ENCODE measurements at regions not wholly inside any gene's neighbourhood (a gene's known extent, or its start where the extent isn't known, plus 50 kb on each side); places are given as distances from the start of the nearest gene placed in this dataset.

- Histone ChIP-seq H3K4me3 (no peak overlapping the region), H3K9ac (no peak overlapping the region), H3K9me3 (replicated peaks in 1 of 11) (peaks cover 0 to 8% (median 4%) of the 10 kb centered on the region in 11 experiments; a peak in 7 of 22 replicates), H4K20me1 (no peaks in the 10 kb centered on the region), H3K27ac (no peak overlapping the region), H3K4me2 (peak overlapping the region; percentile 44 to 79 (median 69)), H3K27me3 (no peaks in the 10 kb centered on the region), H3K36me3 (no peaks in the 10 kb centered on the region), H3K4me1 (peaks cover 15 to 33% (median 20%) of the 10 kb centered on the region in 10 experiments)
- TF ChIP-seq Cebpa-rat (IDR thresholded peaks at IDR 0.05): no peak
These were observed 115.9 kb downstream of the RHOU start for GRCh38 chr1:228851193-228851592.

GRCh38 chr1:228851618-228852017 is 116.3 kb downstream of the RHOU start:
- no peak for TF ChIP-seq Cebpa-rat (IDR thresholded peaks at IDR 0.05)
- Histone ChIP-seq H4K20me1 (no peaks in the 10 kb centered on the region), H3K4me1 (peaks cover 15 to 33% (median 20%) of the 10 kb centered on the region in 10 experiments), H3K27ac (no peak overlapping the region), H3K9me3 (replicated peaks in 1 of 11) (peaks cover 0 to 8% (median 4%) of the 10 kb centered on the region in 11 experiments; a peak in 7 of 22 replicates), H3K27me3 (no peaks in the 10 kb centered on the region), H3K36me3 (no peaks in the 10 kb centered on the region), H3K4me3 (no peak overlapping the region), H3K4me2 (peak overlapping the region; percentile 44 to 79 (median 69)), H3K9ac (no peak overlapping the region)

- Histone ChIP-seq H3K27ac (no peak overlapping the region), H3K4me3 (no peak overlapping the region), H3K9me3 (replicated peaks in 1 of 11) (peaks cover 0 to 8% (median 4%) of the 10 kb centered on the region in 11 experiments; a peak in 7 of 22 replicates), H3K27me3 (no peaks in the 10 kb centered on the region), H3K36me3 (no peaks in the 10 kb centered on the region), H4K20me1 (no peaks in the 10 kb centered on the region), H3K9ac (no peak overlapping the region), H3K4me1 (peaks cover 15 to 33% (median 20%) of the 10 kb centered on the region in 10 experiments), H3K4me2 (peak overlapping the region; percentile 44 to 79 (median 69))
- no peak for TF ChIP-seq Cebpa-rat (IDR thresholded peaks at IDR 0.05)
These were observed 116.7 kb downstream of the RHOU start for GRCh38 chr1:228852024-228852423.

- H3K36me3 ChIP-seq: no peaks in the 10 kb centered on the region
- H4K20me1 ChIP-seq: no peaks in the 10 kb centered on the region
- no peak for TF ChIP-seq Cebpa-rat (IDR thresholded peaks at IDR 0.05)
- H3K9ac ChIP-seq: no peak overlapping the region
- H3K4me2 ChIP-seq: peak overlapping the region; percentile 44 to 79 (median 69)
- H3K4me3 ChIP-seq: no peak overlapping the region
- H3K27ac ChIP-seq: no peak overlapping the region
- peaks cover 15 to 33% (median 20%) of the 10 kb centered on the region in 10 experiments for H3K4me1 ChIP-seq
- peaks cover 0 to 8% (median 4%) of the 10 kb centered on the region in 11 experiments; a peak in 7 of 22 replicates for H3K9me3 ChIP-seq (replicated peaks in 1 of 11)
- H3K27me3 ChIP-seq: no peaks in the 10 kb centered on the region
These were observed 117.3 kb downstream of the RHOU start for GRCh38 chr1:228852511-228853088.

- H3K4me1 ChIP-seq: peaks cover 15 to 33% (median 20%) of the 10 kb centered on the region in 10 experiments
- peaks cover 0 to 8% (median 4%) of the 10 kb centered on the region in 11 experiments; a peak in 7 of 22 replicates for H3K9me3 ChIP-seq (replicated peaks in 1 of 11)
- no peak overlapping the region for H3K4me3 ChIP-seq
- H3K36me3 ChIP-seq: no peaks in the 10 kb centered on the region
- no peak overlapping the region for H3K27ac ChIP-seq
- no peaks in the 10 kb centered on the region for H4K20me1 ChIP-seq
- no peak for TF ChIP-seq Cebpa-rat (IDR thresholded peaks at IDR 0.05)
- H3K27me3 ChIP-seq: no peaks in the 10 kb centered on the region
- no peak overlapping the region for H3K4me2 ChIP-seq
- H3K9ac ChIP-seq: no peak overlapping the region
These were observed 117.9 kb downstream of the RHOU start for GRCh38 chr1:228853191-228853590.

- TF ChIP-seq Cebpa-rat (IDR thresholded peaks at IDR 0.05): no peak
- Histone ChIP-seq H3K27me3 (no peaks in the 10 kb centered on the region), H3K4me1 (peaks cover 15 to 33% (median 20%) of the 10 kb centered on the region in 10 experiments), H3K4me3 (no peak overlapping the region), H3K36me3 (no peaks in the 10 kb centered on the region), H3K4me2 (no peak overlapping the region), H3K9me3 (replicated peaks in 1 of 11) (peaks cover 0 to 8% (median 4%) of the 10 kb centered on the region in 11 experiments; a peak in 7 of 22 replicates), H4K20me1 (no peaks in the 10 kb centered on the region), H3K9ac (no peak overlapping the region), H3K27ac (no peak overlapping the region)
These were observed 118.4 kb downstream of the RHOU start for GRCh38 chr1:228853637-228854036.

- no peaks in the 10 kb centered on the region for H3K27me3 ChIP-seq
- peaks cover 0 to 8% (median 4%) of the 10 kb centered on the region in 11 experiments; a peak in 7 of 22 replicates for H3K9me3 ChIP-seq (replicated peaks in 1 of 11)
- H3K4me2 ChIP-seq: no peak overlapping the region
- H3K4me1 ChIP-seq: peaks cover 15 to 29% (median 20%) of the 10 kb centered on the region in 10 experiments
- H3K36me3 ChIP-seq: no peaks in the 10 kb centered on the region
- no peak for TF ChIP-seq Cebpa-rat (IDR thresholded peaks at IDR 0.05)
- H3K9ac ChIP-seq: no peak overlapping the region
- no peaks in the 10 kb centered on the region for H4K20me1 ChIP-seq
- no peak overlapping the region for H3K4me3 ChIP-seq
- no peak overlapping the region for H3K27ac ChIP-seq
These were observed 119.6 kb downstream of the RHOU start for GRCh38 chr1:228854907-228855306.

- H3K27ac ChIP-seq: no peak overlapping the region
- peaks cover under 1 to 20% (median 15%) of the 10 kb centered on the region in 10 experiments; a peak in 18 of 20 replicates for H3K4me1 ChIP-seq
- H3K9me3 ChIP-seq (replicated peaks in 1 of 11): peaks cover 0 to 7% (median 0%) of the 10 kb centered on the region in 11 experiments; a peak in 5 of 22 replicates
- H3K4me3 ChIP-seq: no peak overlapping the region
- no peaks in the 10 kb centered on the region for H3K27me3 ChIP-seq
- no peaks in the 10 kb centered on the region for H3K36me3 ChIP-seq
- no peak overlapping the region for H3K4me2 ChIP-seq
- no peak overlapping the region for H3K9ac ChIP-seq
- no peak for TF ChIP-seq Cebpa-rat (IDR thresholded peaks at IDR 0.05)
- H4K20me1 ChIP-seq: no peaks in the 10 kb centered on the region
These were observed 122.3 kb downstream of the RHOU start for GRCh38 chr1:228857611-228858010.

GRCh38 chr1:228860911-228861831 is 125.9 kb downstream of the RHOU start:
- Histone ChIP-seq H3K4me3 (no peak overlapping the region), H3K27ac (no peak overlapping the region), H3K4me1 (peaks cover 23 to 47% (median 38%) of the 10 kb centered on the region in 10 experiments), H3K4me2 (peak overlapping the region in 10 of 11 experiments; percentile 8 to 75 (median 51); a peak in 15 of 22 replicates), H3K36me3 (no peaks in the 10 kb centered on the region), H4K20me1 (no peaks in the 10 kb centered on the region), H3K9ac (no peak overlapping the region), H3K27me3 (no peaks in the 10 kb centered on the region), H3K9me3 (replicated peaks in 1 of 11) (no peaks in the 10 kb centered on the region)
- TF ChIP-seq Cebpa-rat (IDR thresholded peaks at IDR 0.05): no peak
